WI38 (cell line): ENCODE measurements at regions not wholly inside any gene's neighbourhood (a gene's known extent, or its start where the extent isn't known, plus 50 kb on each side); places are given as distances from the start of the nearest gene placed in this dataset.

Experiments
- H3K4me3 ChIP-seq: 2 replicates; pipeline ENCODE4 v1.5.1; 2011; ENCODE audit warnings: low read depth, mild to moderate bottlenecking, control low read depth, low read length
- TF ChIP-seq, protein P1 (sequence below): IDR thresholded peaks from 2 replicates; pipeline ENCODE4 v1.5.1; 2012; ENCODE audit warnings: low read depth, mild to moderate bottlenecking, control low read depth, low read length

DNA sequence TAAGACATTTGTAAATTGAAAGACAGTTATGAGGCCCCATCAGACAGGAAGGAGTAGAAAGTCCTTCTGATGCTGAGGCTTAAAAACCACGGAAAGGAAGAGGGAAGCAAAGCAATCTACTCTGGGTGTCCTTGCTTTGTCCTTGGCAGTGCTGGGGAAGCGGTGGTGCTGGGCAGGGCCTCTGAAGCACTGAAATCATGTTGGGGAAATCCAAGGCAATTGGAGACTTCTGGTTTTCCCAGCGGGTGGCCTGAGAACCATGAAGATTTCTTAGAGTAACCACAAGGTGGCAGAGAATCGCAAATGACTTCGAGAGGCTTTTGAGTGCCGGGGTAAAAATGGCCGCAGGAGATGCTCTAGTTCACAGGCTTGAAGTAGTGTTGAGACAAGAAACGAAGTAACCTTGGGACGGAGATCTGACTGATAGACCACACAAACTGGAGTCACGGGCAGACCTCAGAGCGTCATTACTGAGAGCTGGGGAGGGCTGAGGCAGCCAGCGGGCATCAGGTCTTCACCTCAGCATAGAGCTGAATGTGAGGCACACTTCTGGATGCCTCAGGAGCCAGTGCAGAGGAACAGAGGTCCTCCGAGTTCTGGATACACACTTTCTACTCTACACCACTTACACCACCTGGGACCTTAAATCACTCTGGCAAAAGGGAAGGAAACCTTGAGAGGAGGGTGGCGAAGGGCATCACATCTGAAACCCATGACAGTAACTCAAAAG is 130.7 kb upstream of the GPRIN3 start:
- TF ChIP-seq, protein P1, sequence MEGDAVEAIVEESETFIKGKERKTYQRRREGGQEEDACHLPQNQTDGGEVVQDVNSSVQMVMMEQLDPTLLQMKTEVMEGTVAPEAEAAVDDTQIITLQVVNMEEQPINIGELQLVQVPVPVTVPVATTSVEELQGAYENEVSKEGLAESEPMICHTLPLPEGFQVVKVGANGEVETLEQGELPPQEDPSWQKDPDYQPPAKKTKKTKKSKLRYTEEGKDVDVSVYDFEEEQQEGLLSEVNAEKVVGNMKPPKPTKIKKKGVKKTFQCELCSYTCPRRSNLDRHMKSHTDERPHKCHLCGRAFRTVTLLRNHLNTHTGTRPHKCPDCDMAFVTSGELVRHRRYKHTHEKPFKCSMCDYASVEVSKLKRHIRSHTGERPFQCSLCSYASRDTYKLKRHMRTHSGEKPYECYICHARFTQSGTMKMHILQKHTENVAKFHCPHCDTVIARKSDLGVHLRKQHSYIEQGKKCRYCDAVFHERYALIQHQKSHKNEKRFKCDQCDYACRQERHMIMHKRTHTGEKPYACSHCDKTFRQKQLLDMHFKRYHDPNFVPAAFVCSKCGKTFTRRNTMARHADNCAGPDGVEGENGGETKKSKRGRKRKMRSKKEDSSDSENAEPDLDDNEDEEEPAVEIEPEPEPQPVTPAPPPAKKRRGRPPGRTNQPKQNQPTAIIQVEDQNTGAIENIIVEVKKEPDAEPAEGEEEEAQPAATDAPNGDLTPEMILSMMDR = peak; percentile 33
- H3K4me3 ChIP-seq = no peak overlapping the region

DNA sequence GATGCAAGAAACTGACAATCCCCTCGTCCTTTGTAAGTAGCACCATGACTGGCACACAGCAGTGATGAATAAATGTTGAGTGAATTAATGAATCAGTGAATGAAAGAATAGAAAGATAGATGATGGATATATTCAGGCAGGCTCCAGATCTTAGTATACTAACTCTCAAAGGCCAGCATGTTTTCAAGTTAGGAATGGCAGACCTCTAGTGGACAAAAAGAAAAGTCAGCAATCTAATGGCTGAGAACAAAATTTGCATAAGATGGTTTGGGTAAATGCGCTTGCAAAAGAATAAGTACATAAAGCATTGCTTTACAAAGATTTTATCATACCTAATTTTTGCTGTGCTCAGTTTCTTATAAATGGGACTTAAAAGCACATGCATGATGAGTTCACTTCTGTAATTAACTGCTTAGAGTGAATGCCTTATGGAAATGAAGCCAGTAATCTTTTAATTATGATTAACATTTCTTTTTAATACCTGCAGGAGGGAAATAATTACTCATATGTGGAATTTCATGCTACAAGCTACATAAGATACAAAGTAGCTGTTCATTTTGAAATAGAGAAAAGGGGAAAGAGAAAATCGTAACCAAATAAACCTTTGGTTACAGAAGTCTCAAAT is 126.9 kb upstream of the GPRIN3 start:
- no peak overlapping the region for H3K4me3 ChIP-seq
- TF ChIP-seq, protein P1 = peak; percentile 53

DNA sequence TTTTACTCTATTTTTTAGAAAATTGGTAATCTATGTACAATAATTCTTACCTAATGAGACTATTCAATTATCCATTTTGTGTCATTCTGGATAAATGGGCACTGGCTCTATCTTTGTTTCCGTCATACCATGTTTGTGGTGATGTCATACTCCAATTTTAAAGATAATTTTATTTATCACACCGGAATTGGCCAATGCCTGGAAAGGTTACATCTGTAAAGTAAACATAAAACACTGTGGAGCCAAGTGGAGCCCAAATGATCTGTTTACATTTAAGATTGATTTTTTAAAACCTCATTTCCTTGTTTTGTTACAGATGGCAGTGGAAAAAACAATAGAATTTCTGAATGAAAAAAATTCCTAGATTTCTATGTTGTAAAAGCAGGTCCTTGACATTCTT is 120.2 kb upstream of the GPRIN3 start:
- H3K4me3 ChIP-seq = no peak overlapping the region
- TF ChIP-seq, protein P1 = no peak

DNA sequence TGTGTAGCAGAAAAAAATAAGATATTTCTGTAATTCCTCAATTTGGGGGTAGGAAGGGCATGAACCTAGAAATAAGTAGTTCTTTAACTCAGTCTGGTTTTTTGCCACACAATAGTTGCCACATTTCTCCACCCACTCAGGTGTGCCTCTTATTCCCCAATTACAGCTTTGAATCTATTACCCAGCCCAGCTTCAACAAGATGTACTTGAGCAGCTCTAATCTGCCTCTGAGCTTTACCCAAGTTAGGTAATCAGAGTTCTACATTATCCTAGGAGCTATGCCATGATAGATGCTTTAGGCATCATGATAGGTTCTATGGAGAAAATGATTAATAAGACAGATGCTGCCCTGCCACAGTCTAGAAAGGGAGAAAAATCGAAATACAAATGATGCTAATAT is 117.4 kb upstream of the GPRIN3 start:
- TF ChIP-seq, protein P1 = no peak
- H3K4me3 ChIP-seq = no peak overlapping the region

DNA sequence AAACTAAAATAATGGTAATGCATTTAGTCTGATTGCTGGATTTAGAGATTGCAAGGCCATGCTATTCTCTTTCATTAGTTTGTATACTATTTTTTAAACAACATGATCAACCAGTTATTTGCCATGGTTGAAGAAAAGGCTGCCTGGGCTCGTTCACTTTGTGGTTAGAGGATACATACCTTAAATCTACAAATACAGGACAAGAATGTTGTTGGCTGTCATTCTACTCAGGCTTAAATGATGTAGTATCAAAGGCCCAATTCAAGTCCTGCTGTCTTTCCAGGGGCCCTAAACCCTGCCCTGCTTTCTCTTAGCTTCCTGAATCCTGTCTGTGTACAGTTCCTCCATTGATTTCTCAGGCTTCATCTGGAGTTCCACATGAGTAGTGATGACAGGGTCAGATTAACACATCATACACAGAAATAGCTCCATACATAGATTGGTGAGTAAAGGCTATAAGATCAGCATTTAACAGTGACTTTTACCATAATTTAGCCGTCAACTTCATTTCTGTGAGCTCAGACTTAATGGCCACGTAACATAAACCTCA is 114.9 kb upstream of the GPRIN3 start:
- TF ChIP-seq, protein P1 = no peak
- H3K4me3 ChIP-seq = no peak overlapping the region

DNA sequence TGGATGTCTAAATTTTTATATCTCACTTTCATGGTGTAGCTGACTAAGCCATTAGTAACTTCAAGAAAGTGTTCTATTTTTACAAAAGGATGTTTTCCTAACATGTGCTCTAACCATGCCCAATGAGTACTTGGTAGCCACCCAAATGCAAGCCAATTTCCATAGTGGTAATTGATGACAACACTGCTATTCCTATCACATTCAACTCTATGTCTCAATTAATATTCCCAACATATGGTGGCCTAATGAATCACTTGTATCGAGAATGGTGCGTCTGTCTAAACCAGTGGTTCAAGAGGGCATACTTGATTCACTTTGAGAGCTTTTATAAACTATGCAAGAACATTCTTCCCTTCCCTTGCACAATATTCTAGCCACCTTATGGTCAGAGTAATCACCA is 112.9 kb upstream of the GPRIN3 start:
- TF ChIP-seq, protein P1 = no peak
- no peak overlapping the region for H3K4me3 ChIP-seq

DNA sequence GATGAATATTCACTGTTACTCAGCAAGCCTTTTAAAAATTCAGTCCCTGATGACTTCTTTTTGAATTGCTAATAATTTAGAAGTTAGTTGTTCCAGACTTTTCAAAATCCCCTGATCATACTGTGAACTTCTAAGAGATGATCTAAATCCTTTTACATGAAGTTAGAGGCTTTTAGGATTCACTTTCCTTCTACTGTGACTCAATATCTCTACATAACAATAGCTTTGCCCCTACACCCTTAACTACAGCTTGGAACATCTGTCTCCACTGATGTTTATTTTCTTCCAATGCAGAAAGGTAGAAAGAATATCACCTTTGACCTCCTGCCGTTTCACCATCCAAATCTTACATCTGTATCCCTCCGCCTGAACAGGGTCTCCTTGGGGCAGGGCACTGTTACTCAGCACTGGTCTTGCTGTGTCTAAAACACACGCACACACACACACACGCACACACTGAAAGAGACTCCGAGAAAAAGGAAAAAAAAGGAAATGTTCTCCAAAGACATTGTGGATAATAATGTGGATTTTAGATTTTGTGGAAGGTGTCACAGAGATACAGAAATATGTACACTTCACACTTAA is 111.6 kb upstream of the GPRIN3 start:
- TF ChIP-seq, protein P1 = no peak
- H3K4me3 ChIP-seq = no peak overlapping the region
